Erythroblast (primary cell): ENCODE measurements at regions not wholly inside any gene's neighbourhood (a gene's known extent, or its start where the extent isn't known, plus 50 kb on each side); places are given as distances from the start of the nearest gene placed in this dataset.

ENCODE experiments used
- GATA1 ChIP-seq: IDR thresholded peaks from 2 replicates; pipeline ENCODE4 v1.6.1; 2011; ENCODE audit warnings: low read depth, mild to moderate bottlenecking, control low read depth, low read length, moderate library complexity
- POLR2A ChIP-seq: IDR thresholded peaks from 2 replicates; pipeline ENCODE4 v1.6.1; 2011; ENCODE audit warnings: mild to moderate bottlenecking, low read length

DNA sequence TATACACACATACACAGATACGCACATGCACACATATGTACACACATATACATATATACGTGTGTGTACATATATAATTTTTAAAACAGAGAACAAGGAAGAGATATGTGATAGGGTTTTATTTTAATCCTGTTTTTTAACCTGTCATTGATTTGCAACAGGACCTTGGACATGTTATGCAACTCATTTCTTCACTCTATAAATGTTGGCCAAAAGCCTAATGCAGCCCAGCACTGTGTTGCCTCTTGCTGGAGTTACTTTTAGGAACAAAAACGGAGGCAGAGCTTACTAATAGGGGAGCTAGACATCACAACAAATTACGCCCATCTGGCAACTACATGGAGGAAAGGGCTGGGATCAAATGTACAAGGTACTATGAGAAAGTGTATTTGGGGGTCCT, 179.9 kb upstream of the TAB2 start:
- TF ChIP-seq POLR2A (no peak), GATA1 (no peak)
